Pancreas (tissue), 10 donors: ENCODE measurements at regions not wholly inside any gene's neighbourhood (a gene's known extent, or its start where the extent isn't known, plus 50 kb on each side); places are given as distances from the start of the nearest gene placed in this dataset.
"Not testable (repeated sequence)": the region's sequence is repeated elsewhere in the genome, so short reads cannot be mapped to it uniquely, and the experiment has no call there.

Experiments
- ATAC-seq, 4 donors: fragments of 200-7000 bp; cut with Tn5 transposase; one replicate each; pipeline versions ENCODE4 v1.8.0 to v1.9.1; 2020; ENCODE audit warnings: mild to moderate bottlenecking in 4 of 4, moderate library complexity in 4 of 4
- DNase-seq, 6 donors: peaks; one replicate each; pipeline ENCODE4 v3.0.0-alpha.2; 2020
- FAIRE-seq: peaks from 2 replicates; lab custom pipeline; 2012; peaks lifted over from hg19 to GRCh38; lab: Jason Lieb, UNC
- H3K27ac ChIP-seq, 4 donors: fragments of 200-600 bp; sonication (generic); 1 replicate in 3 of 4; 2 replicates in 1 of 4; pipeline versions ENCODE4 v1.5.0 to v1.8.0; 2020
- H3K27me3 ChIP-seq, 4 donors: fragments of 200-600 bp; one replicate each; pipeline ENCODE4 v1.8.0; 2021
- H3K36me3 ChIP-seq, 3 donors: fragments of 200-600 bp; sonication (generic) in 1 of 3; one replicate each; pipeline versions ENCODE4 v1.5.0 to v1.8.0; 2020 to 2021
- H3K4me1 ChIP-seq, 3 donors: fragments of 200-600 bp; one replicate each; pipeline ENCODE4 v1.8.0; 2021
- H3K4me3 ChIP-seq, 4 donors: fragments of 200-600 bp; sonication (generic) in 2 of 4; one replicate each; pipeline versions ENCODE4 v1.5.0 to v1.8.0; 2020 to 2021
- H3K9me3 ChIP-seq, 4 donors: fragments of 200-600 bp; one replicate each; pipeline ENCODE4 v1.8.0; 2021
- CTCF ChIP-seq, 4 donors: fragments of 200-600 bp; sonication (generic) in 3 of 4; IDR thresholded peaks; one replicate each; pipeline versions ENCODE4 v1.5.0 to v1.8.0; 2021; ENCODE audit warnings: antibody characterized with exemption in 4 of 4
- WGBS, 2 donors: extraction: QIAGEN DNeasy Blood & Tissue Kit; methylation state at CpG; one replicate each; pipeline ENCODE4 v1.1.7; 2013; 5-methylcytosine and 5-hydroxymethylcytosine counted together
- intact Hi-C, 3 donors: fragments of 100-400 bp; cut with DNase I; formaldehyde crosslinking; loops; one replicate each; pipeline versions ENCODE4 v1.11.1 to v1.14.2; 2022
- donor health status: healthy with polysubstance abuse.
- donor health status: DM: no; HTN: no; CAD: no; lungs with moderate emphysema.
- donor health status: DM: no; HTN: no; CAD: no.
- donor health status: control.
- donor health status: control.
- donor health status: Bipolar disorder and iron deficiency.
- donor health status: DM: yes; HTN: yes; CAD: no.
- donor health status: DM: no; HTN: no; CAD: no.
- donor health status: DM: no; HTN: no; CAD: no.
- donor health status: DM: yes; HTN: yes; CAD: no.

- FAIRE-seq (no peak), DNase-seq (no peak), ATAC-seq (no peak)
- WGBS, 2 donors: 57 to 64% methylated on average over 3 of the region's 3 CpGs
- H3K36me3 ChIP-seq: no peaks in the 10 kb centered on the region
- H3K4me1 ChIP-seq: no peaks in the 10 kb centered on the region
- no peak overlapping the region for H3K4me3 ChIP-seq
- no peak overlapping the region for H3K27ac ChIP-seq
- intact Hi-C loops: no loop called here
- H3K9me3 ChIP-seq: no peaks in the 10 kb centered on the region
- no peak for TF ChIP-seq CTCF (IDR thresholded peaks at IDR 0.05)
- no peaks in the 10 kb centered on the region for H3K27me3 ChIP-seq
Measured at GRCh38 chr21:16216288-16216962, 486.6 kb downstream of the USP25 start.

DNA sequence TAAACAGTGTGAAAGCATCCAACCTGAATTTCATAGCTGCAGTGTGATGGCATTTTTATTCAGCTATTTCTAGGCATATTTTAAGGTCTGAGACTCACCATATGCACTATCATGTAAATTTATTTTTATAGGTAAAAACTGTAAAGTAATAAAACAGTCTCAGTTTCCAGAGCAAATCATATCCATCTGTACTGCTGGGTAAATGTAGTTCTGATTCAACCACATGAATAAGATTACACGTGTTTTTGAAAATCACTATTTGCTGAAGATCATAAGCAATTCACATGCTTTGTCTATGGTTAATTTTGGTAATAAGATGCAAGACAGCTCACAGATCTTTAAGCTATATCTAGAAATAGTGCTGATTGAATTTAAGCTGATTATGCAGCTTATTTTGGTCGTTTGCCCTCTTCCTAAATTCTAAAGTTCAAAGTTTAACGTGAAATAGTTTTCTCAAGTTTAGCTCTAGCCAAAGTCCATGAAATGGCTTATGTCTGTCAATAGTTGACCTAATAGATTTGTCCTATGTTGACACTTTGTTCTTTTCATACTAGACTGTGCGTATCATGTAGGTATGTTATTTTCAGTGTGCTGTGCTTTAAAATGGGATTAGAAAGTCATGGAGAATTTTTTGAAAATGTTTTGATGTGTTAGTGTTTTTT is 489.0 kb downstream of the USP25 start:
- intact Hi-C loops: no loop called here
- Histone ChIP-seq H3K9me3 (no peaks in the 10 kb centered on the region), H3K27ac (no peak overlapping the region), H3K4me3 (no peak overlapping the region), H3K27me3 (no peaks in the 10 kb centered on the region), H3K4me1 (no peaks in the 10 kb centered on the region), H3K36me3 (no peaks in the 10 kb centered on the region)
- WGBS, 2 donors: 49 to 64% methylated on average over 4 of the region's 4 CpGs
- FAIRE-seq (no peak), ATAC-seq (no peak), DNase-seq (no peak)
- TF ChIP-seq CTCF (IDR thresholded peaks at IDR 0.05): no peak

GRCh38 chr21:16224756-16225155 is 495.0 kb downstream of the USP25 start:
- H3K36me3 ChIP-seq, H3K4me3 ChIP-seq, H3K4me1 ChIP-seq, DNase-seq, H3K9me3 ChIP-seq, H3K27me3 ChIP-seq, FAIRE-seq, H3K27ac ChIP-seq, intact Hi-C loops, ATAC-seq: not testable (repeated sequence)
- 67 to 68% methylated on average over 3 of the region's 3 CpGs for WGBS, 2 donors

- H3K4me3 ChIP-seq: no peak overlapping the region
- no peak for TF ChIP-seq CTCF (IDR thresholded peaks at IDR 0.05)
- 53 to 65% methylated on average over 11 of the region's 11 CpGs for WGBS, 2 donors
- H3K36me3 ChIP-seq: no peaks in the 10 kb centered on the region
- H3K4me1 ChIP-seq: no peaks in the 10 kb centered on the region
- DNase-seq (no peak), ATAC-seq (no peak), FAIRE-seq (no peak)
- no peak overlapping the region for H3K27ac ChIP-seq
- intact Hi-C loops: no loop called here
- no peaks in the 10 kb centered on the region for H3K9me3 ChIP-seq
- H3K27me3 ChIP-seq: peaks cover 0 to 3% (median 0%) of the 10 kb centered on the region in 4 donors
Measured at GRCh38 chr21:16239659-16240265, 510.0 kb downstream of the USP25 start.

DNA sequence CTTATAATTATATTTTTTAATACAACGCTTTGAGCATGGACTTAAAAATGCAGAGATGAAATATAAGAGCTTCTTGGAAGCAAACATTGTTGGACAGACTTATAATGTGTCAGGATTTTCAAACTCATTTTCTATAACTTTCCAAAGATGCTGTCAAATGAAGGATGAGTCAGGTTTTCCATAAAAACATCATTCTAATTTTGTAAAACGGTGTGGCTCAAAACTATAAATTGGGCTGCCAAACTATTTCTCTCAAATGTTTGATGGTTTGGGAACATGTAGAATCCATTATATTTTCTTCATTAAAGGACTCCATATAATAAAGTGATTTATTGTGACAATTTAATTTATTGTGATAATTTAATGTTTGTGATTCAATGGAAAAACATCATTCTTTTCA is 511.2 kb downstream of the USP25 start:
- WGBS, 2 donors: 67 to 87% methylated on average over 2 of the region's 2 CpGs
- intact Hi-C loops: no loop called here
- H3K4me3 ChIP-seq: no peak overlapping the region
- no peaks in the 10 kb centered on the region for H3K9me3 ChIP-seq
- FAIRE-seq: no peak
- H3K4me1 ChIP-seq: no peaks in the 10 kb centered on the region
- H3K36me3 ChIP-seq: no peaks in the 10 kb centered on the region
- no peak overlapping the region for H3K27ac ChIP-seq
- ATAC-seq: no peak
- TF ChIP-seq CTCF (IDR thresholded peaks at IDR 0.05): no peak
- peaks cover 0 to 3% (median 0%) of the 10 kb centered on the region in 4 donors for H3K27me3 ChIP-seq
- no peak for DNase-seq
